T-cell (primary cell): ENCODE measurements at regions not wholly inside any gene's neighbourhood (a gene's known extent, or its start where the extent isn't known, plus 50 kb on each side); places are given as distances from the start of the nearest gene placed in this dataset.

Source experiments
- ATAC-seq, 4 experiments: fragments of 200-7000 bp in 3 of 4; fragments of 150-1000 bp in 1 of 4; cut with Tn5 transposase; replicated peaks in 1 of 4; 1 replicate in 3 of 4; 2 replicates in 1 of 4; pipeline ENCODE4 v1.10.0; 2021; ENCODE audit warnings: moderate library complexity in 3 of 4, mild to moderate bottlenecking in 2 of 4, moderate number of reproducible peaks in 1 of 4
- CTCF ChIA-PET, 2 donors: fragments of 300-600 bp; sonication (Branson Sonifier 250); formaldehyde crosslinking; loops; one replicate each; lab custom pipeline; 2022; ENCODE audit warnings: antibody characterized with exemption in 2 of 2; lab: Charles Lee
- POLR2A ChIA-PET, 2 donors: fragments of 300-600 bp; sonication (Branson Sonifier 250); formaldehyde crosslinking; loops; one replicate each; lab custom pipeline; 2022; ENCODE audit warnings: antibody characterized with exemption in 2 of 2; lab: Charles Lee
- DNase-seq, 35 experiments: peaks; one replicate each; pipeline versions ENCODE4 v3.0.0 to v3.0.0-alpha.2; 2013 to 2023
- H3K27ac ChIP-seq: one replicate; pipeline ENCODE4 v1.5.1; 2013; ENCODE audit warnings: low read length
- H3K27me3 ChIP-seq, 2 experiments: replicated peaks in 1 of 2; 1 replicate in 1 of 2; 2 replicates in 1 of 2; pipeline versions ENCODE4 v1.6.1 to v1.7.0; 2013; ENCODE audit warnings: low read length in 1 of 2, mixed read lengths in 1 of 2; ENCODE audit not compliant: control insufficient read depth in 2 of 2, insufficient read depth in 2 of 2; ENCODE audit errors: extremely low read depth in 1 of 2
- H3K36me3 ChIP-seq, 2 donors: 1 replicate in 1 of 2; 2 replicates in 1 of 2; pipeline versions ENCODE4 v1.6.1 to v1.7.0; 2013; ENCODE audit warnings: low read length in 1 of 2; ENCODE audit not compliant: control insufficient read depth in 2 of 2, insufficient read depth in 1 of 2; ENCODE audit errors: extremely low read depth in 1 of 2
- H3K4me1 ChIP-seq, 2 experiments: 1 replicate in 1 of 2; 2 replicates in 1 of 2; pipeline versions ENCODE4 v1.6.1 to v1.7.0; 2013; ENCODE audit warnings: low read length in 2 of 2, mixed read lengths in 1 of 2; ENCODE audit not compliant: insufficient read depth in 2 of 2, control insufficient read depth in 1 of 2; ENCODE audit errors: extremely low read depth in 1 of 2
- H3K4me3 ChIP-seq, 2 donors: 1 replicate in 1 of 2; 2 replicates in 1 of 2; pipeline versions ENCODE4 v1.5.1 to v1.7.0; 2013; ENCODE audit warnings: mild to moderate bottlenecking in 2 of 2, low read length in 1 of 2, moderate library complexity in 1 of 2; ENCODE audit not compliant: control insufficient read depth in 1 of 2; ENCODE audit errors: extremely low read depth in 1 of 2
- H3K9me3 ChIP-seq: 2 replicates; pipeline ENCODE4 v1.7.0; 2013
- H3K27ac Mint-ChIP-seq, 2 donors: one replicate each; pipeline ENCODE4 v1.8.0; 2020 to 2021; ENCODE audit warnings: mild to moderate bottlenecking in 2 of 2, mixed read lengths in 2 of 2
- H3K27me3 Mint-ChIP-seq, 2 donors: one replicate each; pipeline ENCODE4 v1.8.0; 2021 to 2022; ENCODE audit warnings: mixed read lengths in 2 of 2
- H3K36me3 Mint-ChIP-seq: one replicate; pipeline ENCODE4 v1.8.0; 2021; ENCODE audit warnings: mixed read lengths
- H3K4me1 Mint-ChIP-seq, 3 donors: one replicate each; pipeline ENCODE4 v1.8.0; 2020 to 2022; ENCODE audit warnings: mixed read lengths in 3 of 3, mild to moderate bottlenecking in 1 of 3
- H3K4me3 Mint-ChIP-seq, 3 donors: one replicate each; pipeline ENCODE4 v1.8.0; 2020 to 2022; ENCODE audit warnings: mild to moderate bottlenecking in 3 of 3, mixed read lengths in 3 of 3, moderate library complexity in 3 of 3
- H3K9me3 Mint-ChIP-seq, 3 donors: one replicate each; pipeline ENCODE4 v1.8.0; 2020 to 2022; ENCODE audit warnings: mixed read lengths in 3 of 3
- WGBS: methylation state at CpG from one replicate; pipeline ENCODE4 v1.1.5; 2013; ENCODE audit warnings: missing lambda C conversion rate; ENCODE audit not compliant: insufficient coverage; 5-methylcytosine and 5-hydroxymethylcytosine counted together

DNA sequence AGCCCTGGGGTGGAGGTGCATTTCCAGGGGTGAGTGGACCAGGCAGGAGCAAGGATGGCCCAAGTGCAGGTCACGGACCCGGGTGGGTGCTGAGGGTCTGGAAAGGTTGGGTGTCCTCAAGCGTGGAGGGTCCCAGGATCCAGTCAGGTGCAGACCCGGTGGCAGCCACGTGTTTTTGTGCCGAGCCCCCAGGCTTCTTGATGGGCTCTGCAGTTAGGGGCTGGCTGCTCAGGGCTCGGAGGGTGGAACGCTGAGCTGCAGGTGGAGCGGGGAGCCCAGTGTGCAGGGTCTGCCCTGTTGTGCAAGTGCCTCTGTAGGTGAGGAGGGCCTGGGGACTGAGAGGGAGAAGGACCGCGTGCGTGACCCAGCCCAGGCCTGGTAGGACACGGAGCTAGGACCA is 70.9 kb upstream of the HLA-E start:
- Mint-ChIP-seq H3K27me3 (peaks cover 32 to 47% of the 10 kb centered on the region in 2 donors), H3K4me3 (no peak overlapping the region), H3K36me3 (no peaks in the 10 kb centered on the region), H3K9me3 (no peaks in the 10 kb centered on the region), H3K4me1 (peaks cover 0 to 6% (median 0%) of the 10 kb centered on the region in 3 donors), H3K27ac (no peak overlapping the region)
- H3K4me3 ChIP-seq = no peak overlapping the region
- no peak overlapping the region for H3K27ac ChIP-seq
- WGBS = 66% methylated on average over 10 of the region's 13 CpGs
- no peaks in the 10 kb centered on the region for H3K36me3 ChIP-seq
- POLR2A ChIA-PET = no interaction called here
- ATAC-seq (no peak), DNase-seq (no peak)
- no peaks in the 10 kb centered on the region for H3K9me3 ChIP-seq
- CTCF ChIA-PET = no interaction called here
- no peaks in the 10 kb centered on the region for H3K4me1 ChIP-seq
- H3K27me3 ChIP-seq = peaks cover 0 to 42% of the 10 kb centered on the region in 2 experiments

DNA sequence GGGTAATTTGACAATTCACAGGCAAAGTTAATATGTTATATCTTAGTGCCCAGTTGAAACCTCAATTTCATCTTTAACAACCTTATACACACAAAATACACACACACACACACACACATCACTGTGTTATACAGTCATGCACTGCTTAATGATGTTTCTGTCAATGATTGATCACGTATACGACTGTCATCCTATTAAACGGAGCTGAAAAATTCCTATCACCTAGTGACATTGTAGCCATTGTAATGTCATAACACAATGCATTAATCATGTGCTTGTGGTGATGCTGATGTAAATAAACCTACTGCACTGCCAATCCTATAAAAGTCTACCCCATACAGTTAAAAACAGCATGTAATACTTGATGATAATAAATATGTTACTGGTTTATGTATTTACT is 64.8 kb upstream of the HLA-E start:
- ATAC-seq (no peak), DNase-seq (no peak)
- Histone ChIP-seq H3K4me3 (no peak overlapping the region), H3K27me3 (peaks cover 14 to 19% of the 10 kb centered on the region in 2 experiments), H3K36me3 (no peaks in the 10 kb centered on the region), H3K4me1 (no peaks in the 10 kb centered on the region), H3K27ac (no peak overlapping the region), H3K9me3 (peaks cover 5% of the 10 kb centered on the region)
- no CpG with 5 or more reads among the region's 3 CpGs for WGBS
- Mint-ChIP-seq H3K27me3 (peaks cover 49 to 62% of the 10 kb centered on the region in 2 donors), H3K4me3 (no peak overlapping the region), H3K27ac (no peak overlapping the region), H3K36me3 (no peaks in the 10 kb centered on the region), H3K4me1 (no peaks in the 10 kb centered on the region), H3K9me3 (no peaks in the 10 kb centered on the region)
- CTCF ChIA-PET = interaction anchor here in 1 of 2 donors (0.6 kb wide), 1 partner anchor 1737 kb away, joined by 5 read pairs; no protein-coding TSS in a partner anchor
- POLR2A ChIA-PET = no interaction called here
